ENCODE measurements at regions not wholly inside any gene's neighbourhood (a gene's known extent, or its start where the extent isn't known, plus 50 kb on each side); places are given as distances from the start of the nearest gene placed in this dataset.
"Not testable (repeated sequence)": the region's sequence is repeated elsewhere in the genome, so short reads cannot be mapped to it uniquely, and the experiment has no call there.

- Histone ChIP-seq H3K9ac (ENCODE audit: low read length) (no peak overlapping the region), H3K27me3 (ENCODE audit: insufficient read depth, low read length, poor library complexity) (no peaks in the 10 kb centered on the region), H3K79me1 (ENCODE audit: low read length) (no peaks in the 10 kb centered on the region), H3K27ac (ENCODE audit: low read depth, low read length) (no peak overlapping the region), H3K18ac (ENCODE audit: low read length) (no peak overlapping the region), H3K36me3 (ENCODE audit: control insufficient read depth, insufficient read depth, low read length) (no peaks in the 10 kb centered on the region), H2BK5ac (ENCODE audit: low read length) (no peak overlapping the region), H2BK15ac (replicated peaks; ENCODE audit: low read depth) (no peak overlapping the region), H2AK5ac (ENCODE audit: low read length) (no peak overlapping the region), H3K4me2 (ENCODE audit: low read length) (no peak overlapping the region), H3K79me2 (ENCODE audit: control insufficient read depth, insufficient read depth, low read length) (no peaks in the 10 kb centered on the region), H3K4me1 (ENCODE audit: control insufficient read depth, low read depth, low read length) (no peaks in the 10 kb centered on the region), H2BK120ac (ENCODE audit: low read depth, low read length) (no peak overlapping the region), H4K8ac (ENCODE audit: low read depth, low read length) (no peak overlapping the region), H3K4ac (ENCODE audit: low read depth, low read length) (no peak overlapping the region), H3K23ac (ENCODE audit: low read length) (no peak overlapping the region), H4K5ac (ENCODE audit: low read length) (no peak overlapping the region), H3K56ac (ENCODE audit: low read length) (no peak overlapping the region), H3K4me3 (ENCODE audit: low read length) (no peak overlapping the region)
- DNase-seq: peak; percentile 87
- no CpG with 5 or more reads among the region's 20 CpGs for WGBS (ENCODE audit: extremely low coverage, insufficient coverage, low lambda C conversion rate)
Observed at GRCh38 chr9:33623658-33624586, 99.9 kb downstream of the ANKRD18B start.

- H4K8ac ChIP-seq (ENCODE audit: low read depth, low read length); H3K27me3 ChIP-seq (ENCODE audit: insufficient read depth, low read length, poor library complexity); H2AK5ac ChIP-seq (ENCODE audit: low read length); H2BK120ac ChIP-seq (ENCODE audit: low read depth, low read length); H3K79me1 ChIP-seq (ENCODE audit: low read length); H3K56ac ChIP-seq (ENCODE audit: low read length); H3K18ac ChIP-seq (ENCODE audit: low read length); H2BK15ac ChIP-seq (replicated peaks; ENCODE audit: low read depth); H3K4me3 ChIP-seq (ENCODE audit: low read length); H3K4ac ChIP-seq (ENCODE audit: low read depth, low read length); H3K36me3 ChIP-seq (ENCODE audit: control insufficient read depth, insufficient read depth, low read length); H3K4me1 ChIP-seq (ENCODE audit: control insufficient read depth, low read depth, low read length); H4K5ac ChIP-seq (ENCODE audit: low read length); H3K27ac ChIP-seq (ENCODE audit: low read depth, low read length); H3K9ac ChIP-seq (ENCODE audit: low read length); H2BK5ac ChIP-seq (ENCODE audit: low read length); H3K79me2 ChIP-seq (ENCODE audit: control insufficient read depth, insufficient read depth, low read length); H3K4me2 ChIP-seq (ENCODE audit: low read length); DNase-seq; H3K23ac ChIP-seq (ENCODE audit: low read length): not testable (repeated sequence)
- WGBS (ENCODE audit: extremely low coverage, insufficient coverage, low lambda C conversion rate): no CpG with 5 or more reads among the region's 1 CpG
Observed at GRCh38 chr9:33628318-33628717, 104.3 kb downstream of the ANKRD18B start.

GRCh38 chr9:33628865-33629410, 104.9 kb downstream of the ANKRD18B start:
- no peak overlapping the region for H3K23ac ChIP-seq (ENCODE audit: low read length)
- H3K9ac ChIP-seq (ENCODE audit: low read length): no peak overlapping the region
- H3K4me3 ChIP-seq (ENCODE audit: low read length): no peak overlapping the region
- no peaks in the 10 kb centered on the region for H3K27me3 ChIP-seq (ENCODE audit: insufficient read depth, low read length, poor library complexity)
- H3K56ac ChIP-seq (ENCODE audit: low read length): no peak overlapping the region
- no peaks in the 10 kb centered on the region for H3K79me1 ChIP-seq (ENCODE audit: low read length)
- no peak overlapping the region for H2BK15ac ChIP-seq (replicated peaks; ENCODE audit: low read depth)
- H3K4ac ChIP-seq (ENCODE audit: low read depth, low read length): no peak overlapping the region
- no peak overlapping the region for H2AK5ac ChIP-seq (ENCODE audit: low read length)
- no CpG with 5 or more reads among the region's 6 CpGs for WGBS (ENCODE audit: extremely low coverage, insufficient coverage, low lambda C conversion rate)
- H3K4me2 ChIP-seq (ENCODE audit: low read length): no peak overlapping the region
- H3K36me3 ChIP-seq (ENCODE audit: control insufficient read depth, insufficient read depth, low read length): no peaks in the 10 kb centered on the region
- H3K27ac ChIP-seq (ENCODE audit: low read depth, low read length): no peak overlapping the region
- H3K79me2 ChIP-seq (ENCODE audit: control insufficient read depth, insufficient read depth, low read length): no peaks in the 10 kb centered on the region
- H3K4me1 ChIP-seq (ENCODE audit: control insufficient read depth, low read depth, low read length): no peaks in the 10 kb centered on the region
- no peak overlapping the region for H4K8ac ChIP-seq (ENCODE audit: low read depth, low read length)
- no peak overlapping the region for H3K18ac ChIP-seq (ENCODE audit: low read length)
- no peak for DNase-seq
- H4K5ac ChIP-seq (ENCODE audit: low read length): no peak overlapping the region
- no peak overlapping the region for H2BK5ac ChIP-seq (ENCODE audit: low read length)
- H2BK120ac ChIP-seq (ENCODE audit: low read depth, low read length): no peak overlapping the region

- no peaks in the 10 kb centered on the region for H3K27me3 ChIP-seq (ENCODE audit: insufficient read depth, low read length, poor library complexity)
- no peak overlapping the region for H3K27ac ChIP-seq (ENCODE audit: low read depth, low read length)
- no peak for DNase-seq
- no peak overlapping the region for H4K8ac ChIP-seq (ENCODE audit: low read depth, low read length)
- no peak overlapping the region for H2BK5ac ChIP-seq (ENCODE audit: low read length)
- H2AK5ac ChIP-seq (ENCODE audit: low read length): no peak overlapping the region
- no peak overlapping the region for H2BK120ac ChIP-seq (ENCODE audit: low read depth, low read length)
- no peak overlapping the region for H3K23ac ChIP-seq (ENCODE audit: low read length)
- no peak overlapping the region for H3K18ac ChIP-seq (ENCODE audit: low read length)
- H2BK15ac ChIP-seq (replicated peaks; ENCODE audit: low read depth): no peak overlapping the region
- H3K4me2 ChIP-seq (ENCODE audit: low read length): no peak overlapping the region
- no CpG with 5 or more reads among the region's 2 CpGs for WGBS (ENCODE audit: extremely low coverage, insufficient coverage, low lambda C conversion rate)
- no peaks in the 10 kb centered on the region for H3K36me3 ChIP-seq (ENCODE audit: control insufficient read depth, insufficient read depth, low read length)
- H3K4ac ChIP-seq (ENCODE audit: low read depth, low read length): no peak overlapping the region
- no peaks in the 10 kb centered on the region for H3K79me2 ChIP-seq (ENCODE audit: control insufficient read depth, insufficient read depth, low read length)
- no peak overlapping the region for H3K56ac ChIP-seq (ENCODE audit: low read length)
- no peak overlapping the region for H4K5ac ChIP-seq (ENCODE audit: low read length)
- H3K79me1 ChIP-seq (ENCODE audit: low read length): no peaks in the 10 kb centered on the region
- no peaks in the 10 kb centered on the region for H3K4me1 ChIP-seq (ENCODE audit: control insufficient read depth, low read depth, low read length)
- no peak overlapping the region for H3K9ac ChIP-seq (ENCODE audit: low read length)
- H3K4me3 ChIP-seq (ENCODE audit: low read length): no peak overlapping the region
Observed at GRCh38 chr9:33633636-33634035, 109.6 kb downstream of the ANKRD18B start.

- Histone ChIP-seq H3K79me2 (ENCODE audit: control insufficient read depth, insufficient read depth, low read length) (no peaks in the 10 kb centered on the region), H3K27me3 (ENCODE audit: insufficient read depth, low read length, poor library complexity) (no peaks in the 10 kb centered on the region), H3K56ac (ENCODE audit: low read length) (no peak overlapping the region), H4K5ac (ENCODE audit: low read length) (no peak overlapping the region), H3K23ac (ENCODE audit: low read length) (no peak overlapping the region), H2BK120ac (ENCODE audit: low read depth, low read length) (no peak overlapping the region), H3K4me3 (ENCODE audit: low read length) (no peak overlapping the region), H3K27ac (ENCODE audit: low read depth, low read length) (no peak overlapping the region), H3K36me3 (ENCODE audit: control insufficient read depth, insufficient read depth, low read length) (no peaks in the 10 kb centered on the region), H3K18ac (ENCODE audit: low read length) (no peak overlapping the region), H2AK5ac (ENCODE audit: low read length) (no peak overlapping the region), H4K8ac (ENCODE audit: low read depth, low read length) (no peak overlapping the region), H3K9ac (ENCODE audit: low read length) (no peak overlapping the region), H2BK5ac (ENCODE audit: low read length) (no peak overlapping the region), H3K4ac (ENCODE audit: low read depth, low read length) (no peak overlapping the region), H2BK15ac (replicated peaks; ENCODE audit: low read depth) (no peak overlapping the region), H3K79me1 (ENCODE audit: low read length) (no peaks in the 10 kb centered on the region), H3K4me1 (ENCODE audit: control insufficient read depth, low read depth, low read length) (no peaks in the 10 kb centered on the region), H3K4me2 (ENCODE audit: low read length) (no peak overlapping the region)
- DNase-seq: no peak
- no CpG with 5 or more reads among the region's 8 CpGs for WGBS (ENCODE audit: extremely low coverage, insufficient coverage, low lambda C conversion rate)
Observed at GRCh38 chr9:33637881-33638280, 113.8 kb downstream of the ANKRD18B start.

Data from mesendoderm (in vitro differentiated cells).